Left renal pelvis (tissue), 4 donors: ENCODE measurements at regions not wholly inside any gene's neighbourhood (a gene's known extent, or its start where the extent isn't known, plus 50 kb on each side); places are given as distances from the start of the nearest gene placed in this dataset.
"Not testable (repeated sequence)": the region's sequence is repeated elsewhere in the genome, so short reads cannot be mapped to it uniquely, and the experiment has no call there.

Source experiments
- DNase-seq, 4 donors: peaks; one replicate each; pipeline ENCODE4 v3.0.0-alpha.2; 2013; ENCODE audit warnings: low read depth in 4 of 4, low spot score in 3 of 4

DNA sequence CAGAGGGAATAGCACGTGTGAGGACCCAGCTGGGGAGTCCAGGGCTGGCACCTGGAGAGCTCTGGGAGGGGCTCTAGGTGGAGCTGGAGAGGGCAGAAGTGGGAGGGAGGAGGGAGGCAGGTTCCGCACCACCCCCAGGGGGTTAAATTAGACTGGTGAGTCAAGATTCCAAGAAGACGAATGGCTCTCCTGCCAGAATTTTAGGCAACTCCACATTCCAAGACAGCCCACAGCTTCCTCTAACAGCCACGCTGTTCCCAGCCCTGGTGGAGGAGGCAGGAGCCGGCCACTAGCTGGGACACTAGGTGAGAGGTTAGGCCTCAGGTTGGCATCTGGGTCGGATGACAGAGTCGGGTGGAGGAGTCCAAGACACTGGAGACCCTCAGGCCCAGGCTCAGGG is 60.2 kb downstream of the TFAP2C start:
- DNase-seq: no peak

DNA sequence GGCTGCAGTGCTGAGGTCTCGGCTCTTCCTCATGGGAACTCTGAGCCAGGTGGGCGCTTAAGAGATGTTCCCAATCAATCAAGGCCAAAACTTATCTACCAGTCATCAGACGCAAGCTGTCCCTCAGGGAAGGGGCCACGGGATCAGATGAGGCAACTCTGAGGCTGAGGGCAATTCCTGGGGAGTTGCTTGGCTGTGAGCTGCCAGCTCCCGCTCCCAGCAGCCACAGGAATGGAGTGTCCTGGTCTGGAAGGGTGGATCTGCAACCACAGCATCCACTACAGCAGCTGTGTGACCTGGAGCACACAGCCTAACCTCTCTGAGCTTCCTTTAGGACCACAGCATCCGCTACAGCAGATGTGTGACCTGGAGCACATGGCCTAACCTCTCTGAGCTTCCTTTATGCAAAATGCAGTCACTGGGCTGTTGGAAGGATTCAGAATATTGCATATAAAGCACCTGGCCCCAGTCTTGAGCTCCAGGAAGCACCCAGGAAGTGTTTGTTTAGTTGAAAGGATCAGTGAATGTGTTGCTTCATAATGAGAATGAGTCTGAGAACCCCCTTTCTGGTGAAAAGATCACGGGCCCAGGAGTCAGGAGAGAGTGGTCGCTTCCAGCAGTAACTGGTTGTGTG is 60.9 kb downstream of the TFAP2C start:
- DNase-seq: no peak

DNA sequence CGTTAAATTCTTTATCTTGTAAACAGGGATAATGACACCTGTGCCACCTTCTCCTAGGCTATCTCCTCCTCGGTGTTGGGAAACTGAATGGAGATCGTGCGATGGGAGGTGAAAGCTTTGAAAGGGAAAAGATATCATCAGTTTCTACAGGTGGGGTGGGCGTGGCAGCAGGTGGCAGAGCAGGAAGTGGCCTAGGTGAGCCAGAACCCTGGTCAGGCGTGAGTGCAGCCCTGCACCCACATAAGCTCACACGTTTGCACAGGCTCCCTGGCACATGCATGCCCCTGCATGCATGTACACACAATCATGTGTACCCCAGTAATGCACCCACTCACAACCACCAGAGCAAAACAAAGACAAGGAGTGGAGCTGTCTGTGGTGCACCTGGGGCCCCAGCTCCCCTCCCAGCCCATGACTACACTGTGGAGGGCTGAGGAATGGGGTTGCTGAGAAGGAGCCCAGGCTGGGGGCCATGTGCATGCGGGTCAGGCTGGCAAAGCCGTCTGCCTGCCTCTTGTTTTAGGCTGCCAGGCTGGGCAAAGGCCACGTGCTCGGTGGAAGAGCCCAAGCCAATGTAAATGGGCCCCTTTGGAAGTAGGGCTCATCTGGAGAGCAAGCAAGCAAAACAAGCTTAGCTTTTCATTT is 61.5 kb downstream of the TFAP2C start:
- no peak for DNase-seq

DNA sequence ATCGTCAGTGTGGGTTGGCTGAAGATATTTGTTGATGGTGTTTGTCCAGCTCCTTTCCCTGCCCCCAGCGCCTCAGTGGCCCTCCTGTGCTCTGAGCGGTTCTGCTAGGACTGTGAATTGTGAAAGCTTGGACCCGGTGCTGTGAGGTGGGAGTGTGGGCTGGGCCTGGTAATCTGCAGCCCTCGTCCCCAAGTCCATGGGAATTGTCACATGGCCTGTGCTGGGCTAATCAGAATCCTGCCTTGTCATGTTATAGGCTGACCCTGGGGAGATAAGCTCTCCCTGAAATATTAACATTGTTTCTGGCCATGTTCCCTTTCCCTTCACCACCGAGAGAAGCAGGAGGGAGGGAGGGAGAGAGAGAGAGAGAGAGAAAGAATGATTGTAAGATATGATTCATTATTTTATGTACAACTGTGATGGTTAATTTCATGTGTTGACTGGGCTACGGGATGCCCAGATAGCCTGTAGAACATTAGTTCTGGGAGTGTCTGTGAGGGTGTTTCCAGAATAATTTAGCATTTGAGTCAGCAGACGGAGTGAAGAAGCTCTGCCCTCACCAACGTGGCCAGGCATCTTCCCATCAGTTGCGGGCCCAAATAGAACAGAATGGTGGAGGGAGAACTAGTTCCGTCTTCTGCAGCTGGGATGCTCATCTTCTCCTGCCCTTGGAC is 62.4 kb downstream of the TFAP2C start:
- DNase-seq: no peak

DNA sequence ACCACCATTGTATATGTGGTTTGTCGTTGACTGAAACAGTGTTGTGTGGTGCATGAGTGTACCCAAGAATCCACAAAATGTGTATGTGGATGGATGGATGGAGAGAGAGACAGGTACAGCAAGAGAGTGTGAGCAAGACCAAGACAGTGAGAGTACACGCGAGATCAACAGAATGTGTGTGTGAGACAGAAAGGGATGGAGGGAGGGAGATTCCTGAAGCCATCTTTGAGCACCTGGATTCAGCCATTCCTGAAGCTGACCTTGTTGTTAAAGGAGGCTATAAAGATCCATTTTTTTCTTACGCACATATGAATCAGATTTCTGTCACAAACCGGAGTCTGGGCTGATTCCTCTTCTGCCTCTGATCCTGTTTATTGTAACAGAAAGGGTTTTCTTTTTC is 64.1 kb downstream of the TFAP2C start:
- DNase-seq: no peak

DNA sequence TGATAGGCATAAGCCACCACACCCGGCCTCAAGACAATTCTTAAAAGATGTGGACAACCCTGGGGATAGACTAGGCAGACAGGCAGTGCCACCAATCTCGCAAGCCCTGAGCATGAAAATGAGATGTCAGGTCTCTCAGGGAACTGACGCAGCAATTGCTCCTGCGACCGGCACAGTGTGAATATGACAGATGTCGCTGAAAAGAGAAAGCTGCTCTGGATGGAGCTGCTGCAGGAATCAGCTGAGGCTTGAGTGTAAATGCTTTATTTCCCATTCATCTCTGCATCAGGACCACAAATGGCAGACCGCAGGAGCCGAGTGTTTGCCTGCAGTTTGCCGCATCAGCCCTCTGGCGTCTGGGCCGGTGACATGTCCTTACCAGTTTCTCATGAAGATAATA is 68.4 kb downstream of the TFAP2C start:
- no peak for DNase-seq

DNA sequence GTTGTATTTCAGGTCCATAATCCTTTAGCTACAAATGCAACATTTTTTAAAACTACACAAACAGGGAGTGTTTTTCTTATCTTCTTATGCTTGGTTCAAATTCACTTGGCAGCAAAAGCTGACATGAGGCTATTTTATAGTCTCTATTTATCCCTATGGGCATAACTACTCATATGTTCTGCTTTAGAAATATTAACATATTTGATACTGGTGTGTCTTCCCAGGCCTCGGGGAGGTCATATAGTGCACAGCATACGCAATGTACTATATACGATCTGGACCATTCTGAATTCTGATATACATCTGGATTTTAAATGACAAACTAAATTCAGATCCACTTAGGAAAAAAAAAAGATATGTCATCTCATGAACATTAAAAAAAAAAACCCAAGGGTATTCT is 69.2 kb downstream of the TFAP2C start:
- no peak for DNase-seq

DNA sequence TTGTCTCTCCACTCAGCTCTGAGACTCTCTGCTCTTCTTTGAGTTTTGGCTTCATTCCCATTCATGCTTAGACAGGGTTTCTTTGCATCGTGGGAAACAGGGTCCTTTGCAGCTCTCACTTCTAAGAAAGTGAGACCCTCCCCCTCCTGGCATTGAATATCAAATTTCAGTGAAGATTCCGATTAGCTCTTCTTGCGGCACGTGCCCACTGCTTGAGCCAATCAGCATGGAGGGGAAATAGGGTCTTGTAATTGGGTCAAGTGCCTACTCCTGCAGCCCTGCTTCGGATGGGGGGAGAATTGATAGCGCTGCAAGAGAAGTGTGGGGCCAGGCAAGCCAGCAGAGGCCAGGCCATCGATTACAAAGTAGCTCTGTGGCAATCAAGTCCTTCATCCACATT is 69.6 kb downstream of the TFAP2C start:
- DNase-seq: no peak

DNA sequence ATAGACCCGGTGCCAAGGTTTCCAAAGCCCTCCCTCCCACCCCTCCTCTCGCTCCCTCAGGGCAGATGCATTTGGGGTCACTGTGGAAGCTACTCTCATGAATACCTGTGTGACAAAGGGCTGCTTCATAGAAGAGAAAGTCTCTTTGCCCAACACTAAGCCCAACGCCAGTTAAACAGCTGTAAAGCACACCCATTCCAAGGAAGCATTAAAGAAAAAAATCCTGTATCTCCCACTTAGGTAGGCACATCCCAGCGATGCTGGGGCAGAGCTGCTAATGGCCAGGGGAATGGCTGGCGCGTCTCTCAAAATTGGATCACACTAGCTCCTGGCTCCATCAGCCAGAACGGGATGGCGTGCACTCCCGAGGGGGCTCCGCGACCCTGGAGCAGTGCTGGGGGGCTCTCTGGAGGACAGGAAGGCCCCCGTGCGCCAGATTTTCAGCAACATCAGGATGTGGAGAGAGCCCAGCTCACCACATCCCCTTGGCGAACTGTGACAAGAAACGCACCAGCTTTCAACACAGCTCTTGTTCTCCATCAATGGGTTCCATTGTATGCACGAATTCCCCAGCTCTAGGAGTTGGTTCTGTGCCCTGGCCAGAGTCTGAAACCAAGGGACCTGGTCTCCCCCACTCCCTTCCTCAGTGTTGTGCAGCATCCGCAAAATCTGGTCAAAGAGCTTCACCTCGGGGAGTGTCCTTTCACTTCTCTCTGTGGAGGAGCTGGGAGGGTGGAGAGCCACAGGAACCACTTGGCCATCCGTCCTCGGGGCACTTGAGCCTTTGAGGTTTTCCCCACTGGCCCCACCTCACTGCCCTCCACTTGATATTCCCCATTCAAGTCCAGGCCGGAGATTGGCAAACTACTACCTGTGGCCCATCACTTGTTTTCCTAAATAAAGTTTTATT is 74.1 kb downstream of the TFAP2C start:
- DNase-seq: no peak

DNA sequence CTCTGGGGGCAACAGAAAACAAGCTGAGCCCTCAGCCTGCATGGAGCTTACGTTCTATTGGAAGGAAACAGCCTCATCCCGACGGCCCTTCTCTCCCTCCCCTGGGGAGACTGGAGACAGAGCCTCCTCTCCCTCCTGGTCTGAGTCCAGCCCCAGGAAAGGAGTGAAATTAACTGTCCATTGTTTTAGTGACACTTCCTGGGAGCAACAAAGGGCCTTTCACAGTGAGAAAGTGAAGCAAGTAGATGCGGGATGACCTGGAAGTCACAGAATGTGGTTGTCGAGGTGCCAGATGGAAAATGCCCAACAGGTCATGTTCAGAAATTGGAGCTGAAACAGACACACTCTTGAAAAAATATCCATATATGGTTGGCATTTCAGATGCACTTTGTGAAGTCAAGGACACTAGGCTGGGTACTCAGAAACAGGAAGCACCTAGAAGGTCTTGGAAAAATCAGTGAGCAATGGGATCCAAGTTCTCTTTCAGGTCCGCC is 77.8 kb downstream of the TFAP2C start:
- DNase-seq: no peak

DNA sequence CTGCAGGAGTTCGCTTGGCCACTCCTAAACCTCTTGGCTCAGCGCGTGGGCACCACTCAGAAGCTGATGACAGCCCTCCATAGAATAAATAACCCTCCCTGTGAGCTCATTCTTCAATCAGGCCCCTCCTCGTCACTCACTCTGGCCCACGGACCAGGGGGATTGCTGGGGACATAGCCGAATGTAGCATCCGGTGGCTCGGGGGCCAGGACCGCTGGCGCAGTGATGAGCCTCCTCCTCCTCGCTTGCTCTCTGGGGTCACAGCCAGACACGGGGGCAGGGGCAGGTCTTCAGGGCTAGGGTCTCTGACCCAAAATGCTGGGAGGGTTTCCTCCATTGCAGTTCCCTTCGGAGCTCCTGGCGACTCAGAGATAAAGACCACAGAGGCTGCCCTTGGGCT is 79.9 kb downstream of the TFAP2C start:
- DNase-seq: no peak

DNA sequence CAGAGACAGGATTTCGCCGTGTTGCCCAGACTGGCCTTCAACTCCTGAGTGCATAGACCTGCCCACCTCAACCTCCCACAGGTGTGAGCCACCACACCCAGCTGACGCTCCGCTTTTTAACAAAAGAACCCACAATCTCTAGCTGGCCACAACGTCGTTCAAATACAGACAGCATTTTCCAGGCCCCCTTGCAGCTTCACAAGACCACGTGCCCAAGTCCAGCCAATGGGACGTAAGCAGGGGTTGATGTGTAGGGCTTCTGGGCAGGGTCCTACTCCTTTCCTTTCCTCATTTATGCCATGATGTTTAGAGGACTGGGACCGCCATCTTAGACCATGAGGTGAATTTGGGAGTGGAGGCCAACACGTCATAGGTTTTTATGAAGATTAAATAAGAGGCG is 81.0 kb downstream of the TFAP2C start:
- no peak for DNase-seq

DNA sequence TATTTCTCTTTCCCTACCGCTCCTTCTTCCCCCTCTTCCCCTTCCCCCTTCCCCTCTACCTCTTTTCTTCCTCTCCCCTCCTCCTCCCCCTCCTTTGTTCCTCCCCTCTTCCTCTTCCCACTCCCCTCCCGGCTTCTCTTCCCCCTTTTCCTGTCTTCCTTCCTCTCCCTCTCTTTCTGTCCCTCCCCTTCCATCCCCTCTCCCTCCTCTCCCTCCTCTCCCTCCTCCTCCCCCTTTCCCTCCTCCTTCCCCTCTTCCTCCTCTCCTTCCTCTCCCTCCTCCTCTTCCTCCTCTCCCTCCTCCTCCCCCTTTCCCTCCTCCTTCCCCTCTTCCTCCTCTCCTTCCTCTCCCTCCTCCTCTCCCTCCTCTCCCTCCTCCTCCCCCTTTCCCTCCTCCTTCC is 81.5 kb downstream of the TFAP2C start:
- DNase-seq: not testable (repeated sequence)

DNA sequence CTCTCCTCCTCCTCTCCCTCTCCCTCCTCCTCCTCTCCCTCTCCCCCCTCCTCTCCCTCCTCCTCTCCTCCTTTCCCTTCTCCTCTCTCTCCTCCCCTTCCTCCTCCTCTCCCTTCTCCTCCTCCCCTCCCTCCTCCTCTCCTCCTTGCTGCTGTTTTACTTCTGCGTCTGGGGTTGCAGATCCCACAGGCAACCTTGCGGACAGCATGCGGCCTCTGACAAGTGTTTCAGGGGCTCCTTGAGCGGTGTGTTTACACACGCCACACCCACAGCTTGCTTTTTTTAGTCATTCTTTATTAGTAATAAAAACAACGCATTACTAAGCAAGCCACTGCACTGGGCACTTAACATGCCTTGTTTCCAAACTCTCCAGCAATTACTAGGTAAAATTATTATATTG is 81.9 kb downstream of the TFAP2C start:
- DNase-seq: no peak

DNA sequence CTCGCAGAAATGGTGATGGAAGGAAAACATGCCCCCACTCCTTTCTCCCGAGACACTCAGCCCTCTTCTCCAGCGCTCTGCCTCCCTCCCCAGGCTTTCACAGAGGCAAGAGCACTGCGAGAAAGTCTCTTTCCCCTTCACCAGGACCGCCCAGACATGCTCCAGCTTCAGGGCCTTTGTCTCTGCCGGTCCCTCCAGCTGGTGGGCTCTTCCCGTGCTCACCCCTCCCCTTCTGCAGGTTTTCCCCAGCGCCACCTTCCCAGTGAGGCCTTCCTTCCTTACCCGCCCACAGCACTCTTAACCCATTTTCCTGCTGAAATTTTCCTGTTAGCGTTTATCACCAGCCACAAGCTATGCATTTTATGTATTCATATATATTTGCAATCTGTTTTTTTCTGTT is 86.2 kb downstream of the TFAP2C start:
- no peak for DNase-seq

DNA sequence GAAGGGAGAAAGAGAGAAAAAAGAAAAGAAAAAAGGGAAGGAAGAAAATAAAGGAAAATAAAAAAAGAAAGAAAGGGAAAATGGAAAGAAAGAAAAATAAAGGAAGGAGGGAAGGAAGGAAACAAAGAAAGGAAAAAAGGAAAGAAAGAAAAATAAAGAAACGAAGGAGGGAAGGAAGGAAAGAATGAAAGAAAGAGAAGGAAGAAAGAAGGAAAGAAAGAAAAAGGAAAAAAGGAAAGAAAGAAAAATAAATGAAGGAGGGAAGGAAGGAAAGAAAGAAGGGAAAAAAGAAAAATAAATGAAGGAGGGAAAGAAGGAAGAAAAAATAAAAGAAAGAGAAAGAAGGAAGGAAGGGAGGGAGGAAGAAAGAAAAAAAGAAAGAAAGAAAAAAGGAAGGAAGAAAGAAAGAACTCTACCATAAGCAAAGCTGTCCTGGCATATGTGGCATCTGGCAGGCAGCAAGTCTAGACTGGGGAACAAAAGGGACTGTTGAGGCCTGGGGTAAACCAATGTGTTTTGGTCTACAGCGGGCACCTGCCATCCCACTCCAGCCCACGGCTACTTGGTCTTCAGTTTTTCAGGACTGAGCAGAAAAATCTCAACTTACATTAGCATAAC is 86.9 kb downstream of the TFAP2C start:
- no peak for DNase-seq

DNA sequence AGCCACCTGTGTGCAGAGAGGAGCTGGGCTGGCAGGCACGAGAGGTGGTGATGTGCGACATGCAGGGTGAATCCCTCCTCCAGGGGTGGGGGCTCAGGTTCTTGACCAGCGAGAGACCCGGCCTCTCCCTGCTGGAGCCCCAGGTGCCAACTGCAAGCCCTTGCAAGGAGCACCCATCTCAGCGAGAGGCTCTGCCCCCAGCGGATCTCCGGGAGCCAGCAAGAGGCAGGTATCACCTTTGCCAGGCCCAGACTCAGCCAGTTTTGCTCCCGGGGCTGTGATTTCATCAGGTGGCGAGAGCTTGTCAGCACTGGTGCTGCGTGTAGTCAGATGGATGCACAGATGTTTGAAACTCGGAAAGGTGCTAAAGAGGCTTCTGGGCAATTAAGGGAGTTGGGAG is 87.7 kb downstream of the TFAP2C start:
- no peak for DNase-seq

DNA sequence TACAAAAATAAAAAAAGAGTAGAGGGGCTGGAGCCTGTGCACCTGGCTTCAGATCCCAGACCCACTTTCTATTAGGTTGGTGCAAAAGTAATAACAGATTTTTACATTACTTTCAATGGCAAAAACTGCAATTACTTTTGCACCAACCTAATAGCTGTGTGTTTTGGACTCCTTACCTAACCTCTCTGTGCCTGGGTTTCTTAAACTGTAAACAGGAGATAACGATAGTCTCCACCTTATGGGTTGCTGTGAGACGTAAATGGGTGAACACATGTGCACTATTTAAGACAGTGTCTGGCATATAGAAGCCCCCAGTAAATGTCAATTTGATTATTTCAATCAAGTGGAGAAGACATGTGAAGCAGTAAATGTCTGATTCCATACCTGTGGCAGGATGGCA is 89.7 kb downstream of the TFAP2C start:
- DNase-seq: no peak

DNA sequence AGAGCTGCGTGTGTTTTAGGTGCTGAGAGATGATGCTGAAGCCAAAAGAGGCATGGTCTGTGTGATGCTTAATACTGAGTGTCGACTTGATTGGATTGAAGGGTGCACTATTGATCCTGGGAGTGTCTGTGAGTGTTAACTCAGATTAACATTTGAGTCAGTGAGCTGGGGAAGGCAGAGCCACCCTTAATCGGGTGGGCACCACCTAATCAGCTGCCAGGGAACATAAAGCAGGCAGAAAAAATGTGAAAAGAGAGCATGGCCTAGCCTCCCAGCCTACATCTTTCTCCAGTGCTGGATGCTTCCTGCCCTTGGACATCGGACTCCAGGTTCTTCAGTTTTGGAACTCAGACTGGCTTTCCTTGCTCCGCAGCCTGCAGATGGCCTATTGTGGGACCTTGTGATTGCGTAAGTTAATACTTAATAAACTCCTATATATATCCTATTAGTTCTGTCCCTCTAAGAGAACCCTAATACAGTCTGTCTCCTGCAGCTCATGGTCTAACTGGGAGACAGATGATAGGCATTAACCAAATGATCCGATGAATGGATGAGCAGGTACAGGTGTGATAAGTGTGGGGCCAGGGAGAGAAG is 91.6 kb downstream of the TFAP2C start:
- no peak for DNase-seq

DNA sequence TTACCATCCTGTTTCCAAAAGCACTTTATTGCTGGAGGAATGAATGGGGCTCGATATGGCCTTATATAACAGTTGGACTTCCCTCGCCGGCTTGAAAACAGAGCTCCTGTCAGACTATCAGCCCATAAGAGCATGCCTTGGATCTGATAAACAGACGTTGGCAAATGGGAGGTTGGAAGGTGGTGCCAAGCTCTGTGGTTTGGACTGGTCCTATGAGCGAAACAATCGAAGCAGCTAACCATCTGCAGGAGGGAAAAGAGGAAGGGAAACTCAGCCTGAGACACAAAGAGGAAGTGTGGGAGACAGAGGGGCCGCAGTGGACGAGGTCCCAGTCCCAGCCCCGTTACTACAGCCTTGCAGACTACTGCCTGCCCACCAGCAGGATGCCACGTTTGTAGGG is 92.9 kb downstream of the TFAP2C start:
- no peak for DNase-seq
